ENCODE measurements at regions not wholly inside any gene's neighbourhood (a gene's known extent, or its start where the extent isn't known, plus 50 kb on each side); places are given as distances from the start of the nearest gene placed in this dataset.

GRCh38 chr10:120355425-120355824 is 101.6 kb upstream of the PLPP4 start:
- no peak for TF ChIP-seq FOXM1 (IDR thresholded peaks at IDR 0.05; ENCODE audit: borderline replicate concordance)
- TF ChIP-seq PKNOX1 (IDR thresholded peaks at IDR 0.05), result no peak
- no peak for TF ChIP-seq ZNF384 (IDR thresholded peaks at IDR 0.05)
- TF ChIP-seq LEF1 (IDR thresholded peaks at IDR 0.05; ENCODE audit: borderline replicate concordance), result no peak
